H1 (cell line): ENCODE measurements at regions not wholly inside any gene's neighbourhood (a gene's known extent, or its start where the extent isn't known, plus 50 kb on each side); places are given as distances from the start of the nearest gene placed in this dataset.

Source experiments
- CTCF ChIA-PET: fragments of 300-600 bp; sonication (Branson Sonifier 250); formaldehyde crosslinking; loops from one replicate; lab custom pipeline; 2021; ENCODE audit not compliant: partially characterized antibody; lab: Charles Lee
- POLR2A ChIA-PET: fragments of 300-600 bp; sonication (Branson Sonifier 250); formaldehyde crosslinking; loops from one replicate; lab custom pipeline; 2021; ENCODE audit warnings: inconsistent platforms; ENCODE audit not compliant: partially characterized antibody; lab: Charles Lee
- DNase-seq, 2 experiments: peaks; one replicate each; pipeline versions ENCODE4 v3.0.0 to v3.0.0-alpha.2; 2010 to 2022; ENCODE audit warnings: low spot score in 2 of 2, low read depth in 1 of 2, mixed read lengths in 1 of 2
- FAIRE-seq: peaks from 2 replicates; lab custom pipeline; 2011; peaks lifted over from hg19 to GRCh38; lab: Jason Lieb, UNC
- H2AFZ ChIP-seq: 2 replicates; pipeline ENCODE4 v1.8.1; 2012; ENCODE audit warnings: low read length, inconsistent platforms
- H2AK5ac ChIP-seq: 2 replicates; pipeline ENCODE4 v1.6.1; 2013; ENCODE audit warnings: low read depth, low read length
- H2BK120ac ChIP-seq: replicated peaks from 2 replicates; pipeline ENCODE3; 2013; ENCODE audit warnings: low read depth, low read length, inconsistent platforms
- H2BK12ac ChIP-seq: 2 replicates; pipeline ENCODE4 v1.6.1; 2013; ENCODE audit warnings: low read depth, low read length
- H2BK15ac ChIP-seq: 2 replicates; pipeline ENCODE4 v1.6.1; 2013; ENCODE audit warnings: low read length
- H2BK20ac ChIP-seq: 2 replicates; pipeline ENCODE4 v1.6.1; 2013; ENCODE audit warnings: low read length
- H2BK5ac ChIP-seq: 2 replicates; pipeline ENCODE4 v1.6.1; 2013; ENCODE audit warnings: low read depth, low read length
- H3K14ac ChIP-seq: 2 replicates; pipeline ENCODE4 v1.6.1; 2013; ENCODE audit warnings: inconsistent platforms; ENCODE audit not compliant: insufficient read length
- H3K18ac ChIP-seq: 2 replicates; pipeline ENCODE4 v1.6.1; 2013; ENCODE audit warnings: low read length; ENCODE audit errors: extremely low read depth
- H3K23ac ChIP-seq: 2 replicates; pipeline ENCODE4 v1.6.1; 2013; ENCODE audit warnings: inconsistent platforms; ENCODE audit not compliant: insufficient read length
- H3K23me2 ChIP-seq: 2 replicates; pipeline ENCODE4 v1.6.1; 2013; ENCODE audit warnings: low read depth, low read length
- H3K27ac ChIP-seq: 2 replicates; pipeline ENCODE4 v1.6.1; 2011; ENCODE audit warnings: low read depth, low read length, inconsistent platforms
- H3K27me3 ChIP-seq, 4 experiments: replicated peaks in 1 of 4; 1 replicate in 1 of 4; 2 replicates in 3 of 4; pipeline versions ENCODE4 v1.6.1 to v1.8.1; 2011 to 2013; ENCODE audit warnings: low read length in 3 of 4, mild to moderate bottlenecking in 3 of 4, inconsistent platforms in 2 of 4, mixed read lengths in 2 of 4, moderate library complexity in 1 of 4; ENCODE audit not compliant: control insufficient read depth in 3 of 4, insufficient read depth in 3 of 4; ENCODE audit errors: extremely low read depth in 1 of 4
- H3K36me3 ChIP-seq, 4 experiments: 2 replicates each; pipeline versions ENCODE4 v1.6.1 to v1.8.1; 2011 to 2013; ENCODE audit warnings: mild to moderate bottlenecking in 4 of 4, low read length in 3 of 4, moderate library complexity in 2 of 4, control low read depth in 1 of 4, inconsistent platforms in 1 of 4; ENCODE audit not compliant: insufficient read depth in 4 of 4, control insufficient read depth in 2 of 4
- H3K4ac ChIP-seq: replicated peaks from 2 replicates; pipeline ENCODE3; 2013; ENCODE audit warnings: low read length, low read depth, mixed read lengths, inconsistent platforms; ENCODE audit not compliant: insufficient read length
- H3K4me1 ChIP-seq, 4 experiments: replicated peaks in 1 of 4; 1 replicate in 1 of 4; 2 replicates in 3 of 4; pipeline versions ENCODE4 v1.6.1 to v1.8.1; 2011 to 2013; ENCODE audit warnings: low read length in 3 of 4, inconsistent platforms in 2 of 4, mixed read lengths in 1 of 4; ENCODE audit not compliant: insufficient read depth in 4 of 4, control insufficient read depth in 3 of 4
- H3K4me2 ChIP-seq, 2 experiments: 2 replicates each; pipeline versions ENCODE4 v1.6.1 to v1.8.1; 2011 to 2013; ENCODE audit warnings: low read depth in 2 of 2, low read length in 2 of 2, control low read depth in 1 of 2, inconsistent platforms in 1 of 2, mild to moderate bottlenecking in 1 of 2; ENCODE audit not compliant: insufficient read depth in 1 of 2
- H3K4me3 ChIP-seq, 4 experiments: fragments of 200-600, 300-600 bp in 1 of 4; sonication (generic), shearing (Covaris generic), sonication (Bioruptor Twin) in 1 of 4; 2 replicates each; pipeline versions ENCODE4 v1.5.1 to v1.8.1; 2011 to 2016; ENCODE audit warnings: low read length in 4 of 4, low read depth in 3 of 4, control low read depth in 2 of 4, inconsistent platforms in 2 of 4, mild to moderate bottlenecking in 2 of 4, mixed read lengths in 1 of 4, moderate library complexity in 1 of 4; ENCODE audit not compliant: insufficient read depth in 2 of 4; ENCODE audit errors: extremely low read depth in 1 of 4
- H3K56ac ChIP-seq: replicated peaks from 2 replicates; pipeline ENCODE3; 2013; ENCODE audit warnings: low read depth, mild to moderate bottlenecking, mixed read lengths, low read length, inconsistent platforms; ENCODE audit not compliant: insufficient read length
- H3K79me1 ChIP-seq: 2 replicates; pipeline ENCODE4 v1.6.1; 2013; ENCODE audit warnings: low read depth, low read length, control low read depth
- H3K79me2 ChIP-seq, 2 experiments: 2 replicates each; pipeline versions ENCODE4 v1.6.1 to v1.8.1; 2012 to 2013; ENCODE audit warnings: low read length in 2 of 2, mild to moderate bottlenecking in 2 of 2, inconsistent platforms in 1 of 2; ENCODE audit not compliant: insufficient read depth in 2 of 2, control insufficient read depth in 1 of 2
- H3K9ac ChIP-seq, 4 experiments: replicated peaks in 1 of 4; 1 replicate in 1 of 4; 2 replicates in 3 of 4; pipeline versions ENCODE4 v1.6.1 to v1.8.1; 2011 to 2013; ENCODE audit warnings: low read depth in 3 of 4, low read length in 3 of 4, control low read depth in 2 of 4, mild to moderate bottlenecking in 2 of 4, moderate library complexity in 2 of 4, inconsistent platforms in 1 of 4; ENCODE audit errors: extremely low read depth in 1 of 4
- H3K9me3 ChIP-seq, 2 experiments: 2 replicates each; pipeline versions ENCODE4 v1.6.1 to v1.8.1; 2012 to 2013; ENCODE audit warnings: mild to moderate bottlenecking in 2 of 2, moderate library complexity in 2 of 2, control low read depth in 1 of 2, inconsistent platforms in 1 of 2, low read depth in 1 of 2, low read length in 1 of 2, mixed read lengths in 1 of 2; ENCODE audit not compliant: insufficient read depth in 2 of 2
- H4K20me1 ChIP-seq, 2 experiments: replicated peaks in 1 of 2; 2 replicates each; pipeline versions ENCODE3 to v1.8.1; 2011 to 2013; ENCODE audit warnings: inconsistent platforms in 2 of 2, low read length in 2 of 2, mild to moderate bottlenecking in 1 of 2; ENCODE audit not compliant: insufficient read depth in 2 of 2, control insufficient read depth in 1 of 2
- H4K5ac ChIP-seq: 2 replicates; pipeline ENCODE4 v1.6.1; 2013; ENCODE audit warnings: low read length, low read depth, mixed read lengths, inconsistent platforms; ENCODE audit not compliant: insufficient read length
- H4K8ac ChIP-seq: 2 replicates; pipeline ENCODE4 v1.8.0; 2013; ENCODE audit warnings: mild to moderate bottlenecking, moderate library complexity, low read length, inconsistent platforms; ENCODE audit not compliant: insufficient read depth; ENCODE audit errors: extremely low read depth
- H4K91ac ChIP-seq: replicated peaks from 2 replicates; pipeline ENCODE3; 2013; ENCODE audit warnings: low read length, mixed read lengths, inconsistent platforms; ENCODE audit not compliant: insufficient read length
- ASH2L ChIP-seq: fragments of 200-600, 300-600 bp; sonication (generic); IDR thresholded peaks from one replicate; pipeline ENCODE4 v1.7.1; 2017; ENCODE audit warnings: low read length
- ATF3 ChIP-seq: IDR thresholded peaks from 2 replicates; pipeline ENCODE4 v1.6.1; 2011; ENCODE audit warnings: low read depth, mild to moderate bottlenecking, low read length; ENCODE audit not compliant: insufficient read depth
- CTCF ChIP-seq, 3 experiments: IDR thresholded peaks; 1 replicate in 2 of 3; 2 replicates in 1 of 3; pipeline versions ENCODE4 v1.5.1 to v1.6.1; 2011; ENCODE audit warnings: low read length in 3 of 3, mild to moderate bottlenecking in 3 of 3, inconsistent platforms in 2 of 3, low read depth in 1 of 3, moderate library complexity in 1 of 3; ENCODE audit not compliant: insufficient read depth in 1 of 3; ENCODE audit errors: control extremely low read depth in 1 of 3
- FOSL1 ChIP-seq: IDR thresholded peaks from 2 replicates; pipeline ENCODE4 v1.6.1; 2011; ENCODE audit warnings: mild to moderate bottlenecking, low read depth, low read length, moderate library complexity; ENCODE audit not compliant: insufficient read depth
- HDAC2 ChIP-seq, 2 experiments: fragments of 300-600 bp in 1 of 2; sonication (generic) in 1 of 2; IDR thresholded peaks; 2 replicates each; pipeline ENCODE4 v1.6.1; 2011 to 2012; ENCODE audit warnings: low read depth in 2 of 2, low read length in 2 of 2, mild to moderate bottlenecking in 2 of 2, moderate library complexity in 2 of 2, borderline replicate concordance in 1 of 2, inconsistent platforms in 1 of 2
- JUND ChIP-seq: IDR thresholded peaks from 2 replicates; pipeline ENCODE4 v1.6.1; 2011; ENCODE audit warnings: mild to moderate bottlenecking, improper control_type of control experiment, low read length
- MAX ChIP-seq: IDR thresholded peaks from 2 replicates; pipeline ENCODE4 v1.6.1; 2012; ENCODE audit warnings: inconsistent platforms
- POLR2A ChIP-seq, 2 experiments: IDR thresholded peaks; 1 replicate in 1 of 2; 2 replicates in 1 of 2; pipeline ENCODE4 v1.6.1; 2011; ENCODE audit warnings: low read depth in 2 of 2, low read length in 2 of 2, mild to moderate bottlenecking in 2 of 2; ENCODE audit errors: control extremely low read depth in 1 of 2
- RXRA ChIP-seq: IDR thresholded peaks from 2 replicates; pipeline ENCODE4 v1.6.1; 2011; ENCODE audit warnings: low read depth, mild to moderate bottlenecking, low read length, moderate library complexity; ENCODE audit not compliant: insufficient read depth
- ZNF274 ChIP-seq: IDR thresholded peaks from 2 replicates; pipeline ENCODE4 v1.7.0; 2012; ENCODE audit warnings: low read length, borderline replicate concordance; ENCODE audit errors: extremely low read depth
- WGBS, 2 experiments: shearing (Covaris generic) in 1 of 2; methylation state at CpG; one replicate each; pipeline versions ENCODE4 v1.1.6 to v1.1.7; 2013 to 2015; ENCODE audit warnings: low lambda C conversion rate in 2 of 2, mixed read lengths in 2 of 2, inconsistent platforms in 1 of 2, low coverage in 1 of 2, missing lambda C conversion rate in 1 of 2; ENCODE audit not compliant: insufficient replicate concordance in 2 of 2, insufficient coverage in 1 of 2, insufficient read length in 1 of 2; ENCODE audit errors: extremely low coverage in 1 of 2, missing lambda C conversion rate in 1 of 2; 5-methylcytosine and 5-hydroxymethylcytosine counted together

GRCh38 chr21:26368591-26369320 lies 198.2 kb upstream of the APP start:
- H2BK12ac ChIP-seq, result no peak overlapping the region
- H3K9ac ChIP-seq, result no peak overlapping the region
- H3K27me3 ChIP-seq, result no peaks in the 10 kb centered on the region
- H4K5ac ChIP-seq, result no peak overlapping the region
- no peaks in the 10 kb centered on the region for H4K20me1 ChIP-seq
- no peak overlapping the region for H3K23ac ChIP-seq
- 84% methylated on average over 3 of the region's 3 CpGs; no CpG with 5 or more reads in 1 of the 2 experiments for WGBS, 2 experiments
- no peak overlapping the region for H3K18ac ChIP-seq
- H3K23me2 ChIP-seq, result no peaks in the 10 kb centered on the region
- H2BK120ac ChIP-seq, result no peak overlapping the region
- no peak overlapping the region for H2BK15ac ChIP-seq
- H3K27ac ChIP-seq, result no peak overlapping the region
- no peak overlapping the region for H3K56ac ChIP-seq
- ChIA-PET POLR2A (no interaction called here), CTCF (no interaction called here)
- FAIRE-seq, result no peak
- H3K79me2 ChIP-seq, result no peaks in the 10 kb centered on the region
- no peak overlapping the region for H3K4me3 ChIP-seq
- H4K8ac ChIP-seq, result no peak overlapping the region
- H3K79me1 ChIP-seq, result no peaks in the 10 kb centered on the region
- no peak overlapping the region for H4K91ac ChIP-seq
- H3K4me1 ChIP-seq, result no peaks in the 10 kb centered on the region
- no peaks in the 10 kb centered on the region for H3K36me3 ChIP-seq
- DNase-seq, result no peak
- H3K9me3 ChIP-seq, result no peaks in the 10 kb centered on the region
- H3K14ac ChIP-seq, result no peak overlapping the region
- no peak overlapping the region for H2BK20ac ChIP-seq
- no peak overlapping the region for H3K4me2 ChIP-seq
- no peak overlapping the region for H2AFZ ChIP-seq
- H3K4ac ChIP-seq, result no peak overlapping the region
- H2BK5ac ChIP-seq, result no peak overlapping the region
- H2AK5ac ChIP-seq, result no peak overlapping the region
- TF ChIP-seq RXRA (no peak), ATF3 (no peak), ASH2L (no peak), CTCF (IDR thresholded peaks at IDR 0.05; ENCODE audit: control extremely low read depth in 1 of 3, insufficient read depth in 1 of 3, low read depth in 1 of 3, low read length in 3 of 3) (no peak), ZNF274 (no peak), MAX (no peak), FOSL1 (no peak), HDAC2 (IDR thresholded peaks at IDR 0.05; ENCODE audit: borderline replicate concordance in 1 of 2, low read depth in 2 of 2, low read length in 2 of 2) (no peak), POLR2A (IDR thresholded peaks at IDR 0.05; ENCODE audit: control extremely low read depth in 1 of 2, low read depth in 2 of 2, low read length in 2 of 2) (no peak), JUND (no peak)
